ENCODE measurements at regions not wholly inside any gene's neighbourhood (a gene's known extent, or its start where the extent isn't known, plus 50 kb on each side); places are given as distances from the start of the nearest gene placed in this dataset.

DNA sequence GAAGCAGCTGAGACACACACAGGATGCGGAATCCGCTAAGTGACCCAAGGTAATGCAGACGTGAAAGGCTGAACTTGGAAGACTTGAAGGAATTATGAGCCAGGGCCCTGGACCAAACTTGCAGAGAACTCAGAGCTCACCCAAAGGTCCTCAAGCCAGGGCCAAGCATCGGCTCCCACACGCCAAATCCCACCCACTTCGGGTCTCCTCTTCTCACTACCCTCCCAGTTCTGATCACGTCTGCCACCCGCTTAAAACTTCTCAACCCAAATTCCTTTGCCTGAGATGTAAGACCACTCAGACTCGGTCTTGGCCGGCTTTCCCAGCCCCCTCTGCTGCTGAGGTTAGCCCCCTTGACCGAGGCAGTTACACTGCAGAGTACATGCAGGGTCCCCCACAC lies 130.1 kb downstream of the PSMG1 start:
- Histone ChIP-seq H3K4me3 (replicated peaks in 1 of 3; ENCODE audit: insufficient read depth in 1 of 3, low read depth in 1 of 3, low read length in 3 of 3) (no peak overlapping the region), H3K4me2 (ENCODE audit: insufficient read depth, low read length) (no peak overlapping the region), H3K36me3 (ENCODE audit: control insufficient read depth in 2 of 2, extremely low read depth in 1 of 2, insufficient read depth in 2 of 2, low read length in 2 of 2) (no peaks in the 10 kb centered on the region), H3K27me3 (ENCODE audit: control insufficient read depth in 2 of 2, insufficient read depth in 2 of 2, low read length in 2 of 2) (peaks cover 3 to 5% of the 10 kb centered on the region in 2 experiments), H3K27ac (ENCODE audit: insufficient read depth, low read depth, low read length) (no peak overlapping the region), H3K9me3 (replicated peaks; ENCODE audit: control insufficient read depth, insufficient read depth, low read length) (no peaks in the 10 kb centered on the region), H3K9ac (replicated peaks; ENCODE audit: extremely low read depth, insufficient read depth, low read length) (no peak overlapping the region), H3K79me2 (ENCODE audit: control insufficient read depth, insufficient read depth, low read length) (no peaks in the 10 kb centered on the region), H3K9me1 (replicated peaks; ENCODE audit: control insufficient read depth, extremely low read depth, insufficient read depth, low read length) (no peaks in the 10 kb centered on the region), H4K20me1 (replicated peaks; ENCODE audit: control insufficient read depth, extremely low read depth, insufficient read depth, low read length) (no peaks in the 10 kb centered on the region), H2AFZ (ENCODE audit: low read depth, low read length) (no peak overlapping the region), H3K4me1 (ENCODE audit: control insufficient read depth, extremely low read depth, insufficient read depth, low read length) (no peaks in the 10 kb centered on the region)
- dilution Hi-C loops (cut with MboI; ENCODE audit: extremely low pct_ligation_motif_present, low sequenced_read_pairs) = no loop called here
- BruUV-seq (replicated peaks) = no TSS peak
- TF ChIP-seq POLR2A (IDR thresholded peaks at IDR 0.05; ENCODE audit: low read depth, low read length) = no peak
- intact Hi-C loops (cut with micrococcal nuclease) = no loop called here
- ChIA-PET CTCF (interaction anchor here (0.6 to 1.9 kb wide), 4 partner anchors 8 to 112 kb away, joined by 3 to 6 read pairs (median 4); no protein-coding TSS in a partner anchor), POLR2A (no interaction called here)
- FAIRE-seq (no peak), DNase-seq (ENCODE audit: low read depth, low spot score) (no peak)

- Histone ChIP-seq H3K79me2 (ENCODE audit: control insufficient read depth, insufficient read depth, low read length) (no peaks in the 10 kb centered on the region), H3K9me1 (replicated peaks; ENCODE audit: control insufficient read depth, extremely low read depth, insufficient read depth, low read length) (no peaks in the 10 kb centered on the region), H3K27ac (ENCODE audit: insufficient read depth, low read depth, low read length) (no peak overlapping the region), H3K27me3 (ENCODE audit: control insufficient read depth in 2 of 2, insufficient read depth in 2 of 2, low read length in 2 of 2) (peaks cover 3 to 5% of the 10 kb centered on the region in 2 experiments), H3K4me2 (ENCODE audit: insufficient read depth, low read length) (no peak overlapping the region), H3K9me3 (replicated peaks; ENCODE audit: control insufficient read depth, insufficient read depth, low read length) (no peaks in the 10 kb centered on the region), H4K20me1 (replicated peaks; ENCODE audit: control insufficient read depth, extremely low read depth, insufficient read depth, low read length) (no peaks in the 10 kb centered on the region), H3K4me3 (replicated peaks in 1 of 3; ENCODE audit: insufficient read depth in 1 of 3, low read depth in 1 of 3, low read length in 3 of 3) (no peak overlapping the region), H3K4me1 (ENCODE audit: control insufficient read depth, extremely low read depth, insufficient read depth, low read length) (no peaks in the 10 kb centered on the region), H2AFZ (ENCODE audit: low read depth, low read length) (no peak overlapping the region), H3K9ac (replicated peaks; ENCODE audit: extremely low read depth, insufficient read depth, low read length) (no peak overlapping the region), H3K36me3 (ENCODE audit: control insufficient read depth in 2 of 2, extremely low read depth in 1 of 2, insufficient read depth in 2 of 2, low read length in 2 of 2) (no peaks in the 10 kb centered on the region)
- no TSS peak for BruUV-seq (replicated peaks)
- DNase-seq (ENCODE audit: low read depth, low spot score) (no peak), FAIRE-seq (no peak)
- dilution Hi-C loops (cut with MboI; ENCODE audit: extremely low pct_ligation_motif_present, low sequenced_read_pairs) = no loop called here
- intact Hi-C loops (cut with micrococcal nuclease) = no loop called here
- ChIA-PET POLR2A (no interaction called here), CTCF (interaction anchor here (1.2 kb wide), 1 partner anchor 73 kb away, joined by 3 read pairs; no protein-coding TSS in a partner anchor)
- TF ChIP-seq JUN (IDR thresholded peaks at IDR 0.05; ENCODE audit: borderline replicate concordance, insufficient read depth, insufficient read length, low read depth) (no peak), EZH2 (IDR thresholded peaks at IDR 0.05; ENCODE audit: borderline replicate concordance, low read depth, low read length, severe bottlenecking) (no peak), POLR2AphosphoS5 (IDR thresholded peaks at IDR 0.05; ENCODE audit: insufficient read depth, low read depth, low read length) (no peak), POLR2A (IDR thresholded peaks at IDR 0.05; ENCODE audit: low read depth, low read length) (no peak), GATA2 (IDR thresholded peaks at IDR 0.05; ENCODE audit: insufficient read depth, insufficient read length, low read depth, low read length) (no peak), FOS (IDR thresholded peaks at IDR 0.05; ENCODE audit: borderline replicate concordance, insufficient read depth, low read length) (no peak), MYC (IDR thresholded peaks at IDR 0.05; ENCODE audit: low read depth, low read length) (no peak)
- TF ChIP-seq, protein P1, sequence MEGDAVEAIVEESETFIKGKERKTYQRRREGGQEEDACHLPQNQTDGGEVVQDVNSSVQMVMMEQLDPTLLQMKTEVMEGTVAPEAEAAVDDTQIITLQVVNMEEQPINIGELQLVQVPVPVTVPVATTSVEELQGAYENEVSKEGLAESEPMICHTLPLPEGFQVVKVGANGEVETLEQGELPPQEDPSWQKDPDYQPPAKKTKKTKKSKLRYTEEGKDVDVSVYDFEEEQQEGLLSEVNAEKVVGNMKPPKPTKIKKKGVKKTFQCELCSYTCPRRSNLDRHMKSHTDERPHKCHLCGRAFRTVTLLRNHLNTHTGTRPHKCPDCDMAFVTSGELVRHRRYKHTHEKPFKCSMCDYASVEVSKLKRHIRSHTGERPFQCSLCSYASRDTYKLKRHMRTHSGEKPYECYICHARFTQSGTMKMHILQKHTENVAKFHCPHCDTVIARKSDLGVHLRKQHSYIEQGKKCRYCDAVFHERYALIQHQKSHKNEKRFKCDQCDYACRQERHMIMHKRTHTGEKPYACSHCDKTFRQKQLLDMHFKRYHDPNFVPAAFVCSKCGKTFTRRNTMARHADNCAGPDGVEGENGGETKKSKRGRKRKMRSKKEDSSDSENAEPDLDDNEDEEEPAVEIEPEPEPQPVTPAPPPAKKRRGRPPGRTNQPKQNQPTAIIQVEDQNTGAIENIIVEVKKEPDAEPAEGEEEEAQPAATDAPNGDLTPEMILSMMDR (IDR thresholded peaks at IDR 0.05; ENCODE audit: extremely low read depth in 1 of 2, insufficient read depth in 1 of 2, low read depth in 1 of 2, low read length in 2 of 2) = no peak
- TF ChIP-seq, protein P2, sequence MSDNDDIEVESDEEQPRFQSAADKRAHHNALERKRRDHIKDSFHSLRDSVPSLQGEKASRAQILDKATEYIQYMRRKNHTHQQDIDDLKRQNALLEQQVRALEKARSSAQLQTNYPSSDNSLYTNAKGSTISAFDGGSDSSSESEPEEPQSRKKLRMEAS (IDR thresholded peaks at IDR 0.05; ENCODE audit: insufficient read depth, insufficient read length) = no peak
Observed at GRCh38 chr21:39052718-39053117, 130.5 kb downstream of the PSMG1 start.

All from endothelial cell of umbilical vein (primary cell).